ENCODE measurements at regions not wholly inside any gene's neighbourhood (a gene's known extent, or its start where the extent isn't known, plus 50 kb on each side); places are given as distances from the start of the nearest gene placed in this dataset.
"Not testable (repeated sequence)": the region's sequence is repeated elsewhere in the genome, so short reads cannot be mapped to it uniquely, and the experiment has no call there.

DNA sequence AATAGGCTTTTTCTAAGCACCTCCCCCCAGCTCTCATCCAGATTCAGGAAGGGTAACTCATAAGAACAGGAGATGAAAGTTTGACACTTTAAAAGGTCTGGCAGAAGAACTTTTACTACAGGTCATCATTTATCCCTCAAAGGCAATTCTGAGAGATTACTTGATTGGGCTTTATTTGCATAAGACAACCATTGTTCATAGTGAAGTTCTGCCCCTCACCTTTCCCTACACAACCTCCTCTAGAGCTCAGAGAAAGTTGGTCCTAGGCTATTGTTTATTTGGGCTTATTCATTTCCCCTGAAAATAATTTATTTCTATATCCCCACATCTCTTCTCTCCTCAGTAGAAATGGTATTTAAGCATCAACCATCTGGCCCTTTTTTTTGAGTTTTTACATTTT is 568.4 kb downstream of the ZNF608 start:
- DNase-seq (ENCODE audit: low read depth), result no peak
- H3K4me3 ChIP-seq (ENCODE audit: control insufficient read depth, low read depth, low read length), result no peak overlapping the region
- TF ChIP-seq, protein P1, sequence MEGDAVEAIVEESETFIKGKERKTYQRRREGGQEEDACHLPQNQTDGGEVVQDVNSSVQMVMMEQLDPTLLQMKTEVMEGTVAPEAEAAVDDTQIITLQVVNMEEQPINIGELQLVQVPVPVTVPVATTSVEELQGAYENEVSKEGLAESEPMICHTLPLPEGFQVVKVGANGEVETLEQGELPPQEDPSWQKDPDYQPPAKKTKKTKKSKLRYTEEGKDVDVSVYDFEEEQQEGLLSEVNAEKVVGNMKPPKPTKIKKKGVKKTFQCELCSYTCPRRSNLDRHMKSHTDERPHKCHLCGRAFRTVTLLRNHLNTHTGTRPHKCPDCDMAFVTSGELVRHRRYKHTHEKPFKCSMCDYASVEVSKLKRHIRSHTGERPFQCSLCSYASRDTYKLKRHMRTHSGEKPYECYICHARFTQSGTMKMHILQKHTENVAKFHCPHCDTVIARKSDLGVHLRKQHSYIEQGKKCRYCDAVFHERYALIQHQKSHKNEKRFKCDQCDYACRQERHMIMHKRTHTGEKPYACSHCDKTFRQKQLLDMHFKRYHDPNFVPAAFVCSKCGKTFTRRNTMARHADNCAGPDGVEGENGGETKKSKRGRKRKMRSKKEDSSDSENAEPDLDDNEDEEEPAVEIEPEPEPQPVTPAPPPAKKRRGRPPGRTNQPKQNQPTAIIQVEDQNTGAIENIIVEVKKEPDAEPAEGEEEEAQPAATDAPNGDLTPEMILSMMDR (IDR thresholded peaks at IDR 0.05; ENCODE audit: control insufficient read depth, insufficient read depth, low read depth, low read length, missing control alignments), result no peak

DNA sequence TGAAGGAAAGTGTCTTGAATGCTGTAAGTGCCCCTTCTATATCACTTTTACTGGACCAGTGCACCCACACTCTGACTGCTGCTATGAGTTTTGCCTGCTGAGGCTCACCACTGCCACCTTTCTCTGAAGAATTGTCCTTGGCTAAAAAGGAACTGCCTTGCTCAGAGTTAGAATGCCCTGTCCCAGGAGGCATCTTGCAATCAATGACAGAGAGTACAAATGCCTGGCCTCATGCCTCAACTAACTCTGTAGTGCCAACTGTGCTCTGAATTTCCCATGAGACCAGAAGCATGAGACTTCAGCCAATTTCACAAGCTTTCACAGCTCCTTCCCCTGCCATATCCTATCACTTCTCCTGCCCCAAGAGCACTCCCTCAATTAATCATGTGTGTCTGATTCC is 569.7 kb downstream of the ZNF608 start:
- TF ChIP-seq, protein P1 (IDR thresholded peaks at IDR 0.05; ENCODE audit: control insufficient read depth, insufficient read depth, low read depth, low read length, missing control alignments), result no peak
- DNase-seq (ENCODE audit: low read depth), result no peak
- no peak overlapping the region for H3K4me3 ChIP-seq (ENCODE audit: control insufficient read depth, low read depth, low read length)

DNA sequence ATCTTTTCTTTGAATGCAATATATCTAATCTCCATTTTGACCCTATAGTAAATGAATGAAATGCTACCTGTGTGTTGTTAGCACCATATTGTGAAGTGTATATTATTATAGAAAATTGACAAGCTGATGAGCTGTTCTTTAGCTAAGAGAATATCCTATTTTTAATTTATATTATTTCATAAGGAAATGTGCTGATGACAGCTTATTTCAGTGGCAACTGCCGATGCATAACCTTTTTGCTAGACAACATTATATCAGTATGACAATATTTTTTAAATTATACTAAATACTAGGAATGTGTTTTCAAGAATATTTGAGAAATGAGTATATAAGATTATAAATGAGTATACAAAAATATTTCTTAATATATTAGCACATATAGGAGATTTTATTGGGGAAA is 573.1 kb downstream of the ZNF608 start:
- H3K4me3 ChIP-seq (ENCODE audit: control insufficient read depth, low read depth, low read length), result no peak overlapping the region
- TF ChIP-seq, protein P1 (IDR thresholded peaks at IDR 0.05; ENCODE audit: control insufficient read depth, insufficient read depth, low read depth, low read length, missing control alignments), result no peak
- DNase-seq (ENCODE audit: low read depth), result no peak

DNA sequence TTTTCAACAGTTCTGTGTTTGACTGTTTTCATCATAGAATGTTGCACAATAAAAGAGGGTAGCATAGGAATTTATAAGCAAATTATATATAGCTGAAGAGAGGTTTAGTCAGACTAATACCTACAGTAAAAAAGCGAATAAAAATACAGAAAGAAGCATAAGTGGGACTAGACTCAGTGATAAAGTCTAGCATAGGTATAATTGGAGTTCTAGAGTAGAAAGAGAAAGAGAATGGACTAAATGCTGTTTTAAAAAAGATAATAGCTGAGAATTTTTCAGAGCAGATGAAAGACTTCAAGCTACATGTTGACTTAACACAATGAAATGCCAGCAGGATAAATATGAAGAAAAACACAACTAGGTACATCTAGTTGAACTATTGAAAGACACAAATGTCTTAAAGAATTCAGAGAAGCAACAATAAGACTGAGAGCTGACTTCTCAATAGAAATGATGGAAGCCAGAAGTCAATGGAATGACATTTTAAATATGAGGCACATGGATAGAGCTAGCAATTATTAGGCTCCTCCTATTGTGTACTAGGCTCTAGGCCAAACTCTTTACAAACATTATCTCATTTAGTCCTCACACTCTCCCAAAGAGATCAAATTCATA is 573.9 kb downstream of the ZNF608 start:
- DNase-seq (ENCODE audit: low read depth), result no peak
- H3K4me3 ChIP-seq (ENCODE audit: control insufficient read depth, low read depth, low read length), result no peak overlapping the region
- TF ChIP-seq, protein P1 (IDR thresholded peaks at IDR 0.05; ENCODE audit: control insufficient read depth, insufficient read depth, low read depth, low read length, missing control alignments), result no peak

DNA sequence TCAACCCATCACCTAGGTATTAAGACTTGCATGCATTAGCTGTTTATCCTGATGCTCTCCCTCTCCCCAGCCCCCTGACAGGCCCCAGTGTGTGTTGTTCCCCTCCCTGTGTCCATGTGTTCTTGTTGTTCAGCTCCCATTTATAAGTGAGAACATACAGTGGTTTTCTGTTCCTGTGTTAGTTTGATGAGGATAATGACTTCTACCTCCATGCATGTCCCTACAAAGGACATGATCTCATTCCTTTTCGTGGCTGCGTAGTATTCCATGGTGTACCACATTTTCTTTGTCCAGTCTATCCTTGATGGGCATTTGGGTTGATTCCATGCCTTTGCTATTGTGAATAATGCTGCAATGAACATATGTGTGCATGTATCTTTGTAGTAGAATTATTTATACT is 578.3 kb downstream of the ZNF608 start:
- H3K4me3 ChIP-seq (ENCODE audit: control insufficient read depth, low read depth, low read length); DNase-seq (ENCODE audit: low read depth): not testable (repeated sequence)

DNA sequence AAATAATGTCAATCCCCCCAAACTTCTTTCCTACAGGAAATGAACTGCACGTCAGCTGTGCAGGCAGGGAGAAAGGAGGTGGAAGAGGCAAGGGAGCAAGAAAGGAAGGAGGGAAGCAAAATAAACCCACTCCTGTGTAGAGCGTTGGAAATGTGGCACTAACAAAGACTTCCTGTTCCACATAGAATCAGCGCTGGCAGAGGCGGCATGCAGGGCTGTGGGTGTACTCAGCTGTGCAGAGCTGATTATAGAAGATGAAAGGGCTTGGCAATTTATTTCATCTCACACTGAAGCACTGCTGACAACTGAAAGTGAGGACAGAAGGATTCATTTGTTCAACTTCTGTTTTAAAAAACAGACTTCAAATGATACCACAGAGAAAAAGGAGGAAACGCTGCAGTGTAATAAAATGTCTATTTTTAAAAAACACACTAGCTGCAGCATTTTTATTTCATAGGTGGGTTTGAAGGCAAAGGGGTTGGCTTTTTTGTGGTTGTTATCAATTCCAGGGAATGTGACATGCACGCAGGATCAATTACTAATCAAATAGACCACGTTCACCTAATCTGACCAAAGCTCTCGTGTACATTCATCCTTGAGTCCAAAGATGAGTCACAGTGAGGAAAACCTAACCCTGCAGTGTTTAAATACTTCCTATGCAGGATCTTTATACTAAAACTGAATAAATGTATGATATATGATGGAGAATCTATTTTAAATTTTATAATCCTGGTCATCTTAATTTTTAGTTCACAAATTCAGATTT is 583.5 kb downstream of the ZNF608 start:
- TF ChIP-seq, protein P1 (IDR thresholded peaks at IDR 0.05; ENCODE audit: control insufficient read depth, insufficient read depth, low read depth, low read length, missing control alignments), result no peak
- no peak overlapping the region for H3K4me3 ChIP-seq (ENCODE audit: control insufficient read depth, low read depth, low read length)
- DNase-seq (ENCODE audit: low read depth), result no peak

DNA sequence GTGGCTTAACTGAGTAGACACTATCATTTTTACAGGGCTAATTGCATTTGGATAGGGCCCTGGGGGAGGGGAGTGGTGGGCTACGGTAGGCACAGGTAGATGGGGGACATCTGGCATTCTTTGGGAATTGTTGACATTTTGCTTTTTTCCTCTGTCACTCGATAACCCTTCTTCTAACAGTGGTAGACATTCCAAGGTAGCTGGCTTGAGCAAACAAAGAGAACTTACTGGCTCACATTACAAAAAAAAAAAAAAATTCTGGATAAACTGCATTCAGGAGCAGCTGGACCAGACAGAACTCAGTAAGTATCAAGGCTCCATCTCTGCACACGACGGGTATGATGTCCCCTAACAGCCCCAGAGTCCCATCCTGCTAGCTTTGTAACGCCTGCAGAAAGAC is 585.2 kb downstream of the ZNF608 start:
- TF ChIP-seq, protein P1 (IDR thresholded peaks at IDR 0.05; ENCODE audit: control insufficient read depth, insufficient read depth, low read depth, low read length, missing control alignments), result no peak
- no peak overlapping the region for H3K4me3 ChIP-seq (ENCODE audit: control insufficient read depth, low read depth, low read length)
- no peak for DNase-seq (ENCODE audit: low read depth)
